SK-N-SH treated with all-trans-retinoic acid at 6 μM for 48 hours (cell line): ENCODE measurements at regions not wholly inside any gene's neighbourhood (a gene's known extent, or its start where the extent isn't known, plus 50 kb on each side); places are given as distances from the start of the nearest gene placed in this dataset.

Source experiments
- CSDC2 ChIP-seq: fragments of 250-450 bp; sonication (Bioruptor Pico); IDR thresholded peaks from 2 replicates; pipeline ENCODE4 v1.5.0; 2020; ENCODE audit warnings: mild to moderate bottlenecking, moderate library complexity
- ISL1 ChIP-seq: fragments of 250-450 bp; sonication (Bioruptor Pico); IDR thresholded peaks from 2 replicates; pipeline ENCODE4 v2.1.2; 2022; ENCODE audit warnings: mild to moderate bottlenecking, moderate library complexity
- OSR1 ChIP-seq: fragments of 250-450 bp; sonication (Bioruptor Pico); IDR thresholded peaks from 2 replicates; pipeline ENCODE4 v1.8.0; 2022; ENCODE audit warnings: moderate library complexity, mild to moderate bottlenecking, inconsistent platforms
- RARB ChIP-seq: fragments of 250-450 bp; sonication (Bioruptor Pico); IDR thresholded peaks from 2 replicates; pipeline ENCODE4 v1.8.0; 2021; ENCODE audit warnings: mild to moderate bottlenecking, moderate library complexity
- ZC3H10 ChIP-seq: fragments of 250-450 bp; sonication (Bioruptor Pico); IDR thresholded peaks from 2 replicates; pipeline ENCODE4 v1.5.1; 2021; ENCODE audit warnings: mild to moderate bottlenecking, moderate library complexity
- ZFP3 ChIP-seq: fragments of 250-450 bp; sonication (Bioruptor Pico); IDR thresholded peaks from 2 replicates; pipeline ENCODE4 v1.5.0; 2020; ENCODE audit warnings: mild to moderate bottlenecking, moderate library complexity
- ZFP30 ChIP-seq: fragments of 450-650 bp; formaldehyde crosslinking; IDR thresholded peaks from 2 replicates; pipeline ENCODE4 v1.5.0; 2022; ENCODE audit warnings: mild to moderate bottlenecking, moderate library complexity
- TF ChIP-seq, protein P1 (sequence below): fragments of 250-450 bp; sonication (Bioruptor Pico); IDR thresholded peaks from 2 replicates; pipeline ENCODE4 v1.5.1; 2020; ENCODE audit warnings: low read depth, mild to moderate bottlenecking, moderate library complexity
- TF ChIP-seq, protein P2 (sequence below): fragments of 250-450 bp; sonication (Bioruptor Pico); IDR thresholded peaks from 2 replicates; pipeline ENCODE4 v1.5.0; 2020; ENCODE audit warnings: mild to moderate bottlenecking, moderate library complexity
- TF ChIP-seq, protein P3 (sequence below): fragments of 250-450 bp; sonication (Bioruptor Pico); IDR thresholded peaks from 2 replicates; pipeline ENCODE4 v1.8.0; 2020; ENCODE audit warnings: mild to moderate bottlenecking, moderate library complexity, borderline replicate concordance

DNA sequence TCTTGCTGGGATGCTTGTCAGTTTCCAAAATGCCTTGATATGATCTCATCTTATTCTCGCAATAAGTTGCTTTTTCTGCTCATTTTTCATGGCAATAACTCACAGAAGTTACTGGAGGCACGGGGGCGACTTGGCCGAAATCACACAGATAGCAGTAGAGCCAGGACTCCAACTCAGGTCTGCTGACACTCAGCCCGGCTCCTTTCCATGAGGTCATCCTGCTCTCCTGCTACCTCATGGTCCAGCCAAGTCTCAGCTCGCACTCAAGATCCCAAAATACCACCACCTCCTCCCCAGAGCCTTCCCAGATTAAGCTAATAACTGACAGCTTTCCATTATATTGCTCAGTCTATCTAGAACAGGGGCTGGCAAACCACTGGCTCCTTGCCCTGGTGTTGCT is 269.5 kb downstream of the MAP2K4 start:
- TF ChIP-seq CSDC2 (CRISPR knock-in tag): no peak
- TF ChIP-seq ISL1 (CRISPR knock-in tag): no peak
- TF ChIP-seq, protein P1, sequence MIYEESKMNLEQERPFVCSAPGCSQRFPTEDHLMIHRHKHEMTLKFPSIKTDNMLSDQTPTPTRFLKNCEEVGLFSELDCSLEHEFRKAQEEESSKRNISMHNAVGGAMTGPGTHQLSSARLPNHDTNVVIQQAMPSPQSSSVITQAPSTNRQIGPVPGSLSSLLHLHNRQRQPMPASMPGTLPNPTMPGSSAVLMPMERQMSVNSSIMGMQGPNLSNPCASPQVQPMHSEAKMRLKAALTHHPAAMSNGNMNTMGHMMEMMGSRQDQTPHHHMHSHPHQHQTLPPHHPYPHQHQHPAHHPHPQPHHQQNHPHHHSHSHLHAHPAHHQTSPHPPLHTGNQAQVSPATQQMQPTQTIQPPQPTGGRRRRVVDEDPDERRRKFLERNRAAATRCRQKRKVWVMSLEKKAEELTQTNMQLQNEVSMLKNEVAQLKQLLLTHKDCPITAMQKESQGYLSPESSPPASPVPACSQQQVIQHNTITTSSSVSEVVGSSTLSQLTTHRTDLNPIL (CRISPR knock-in tag): no peak
- no peak for TF ChIP-seq ZFP3
- no peak for TF ChIP-seq RARB
- TF ChIP-seq, protein P2, sequence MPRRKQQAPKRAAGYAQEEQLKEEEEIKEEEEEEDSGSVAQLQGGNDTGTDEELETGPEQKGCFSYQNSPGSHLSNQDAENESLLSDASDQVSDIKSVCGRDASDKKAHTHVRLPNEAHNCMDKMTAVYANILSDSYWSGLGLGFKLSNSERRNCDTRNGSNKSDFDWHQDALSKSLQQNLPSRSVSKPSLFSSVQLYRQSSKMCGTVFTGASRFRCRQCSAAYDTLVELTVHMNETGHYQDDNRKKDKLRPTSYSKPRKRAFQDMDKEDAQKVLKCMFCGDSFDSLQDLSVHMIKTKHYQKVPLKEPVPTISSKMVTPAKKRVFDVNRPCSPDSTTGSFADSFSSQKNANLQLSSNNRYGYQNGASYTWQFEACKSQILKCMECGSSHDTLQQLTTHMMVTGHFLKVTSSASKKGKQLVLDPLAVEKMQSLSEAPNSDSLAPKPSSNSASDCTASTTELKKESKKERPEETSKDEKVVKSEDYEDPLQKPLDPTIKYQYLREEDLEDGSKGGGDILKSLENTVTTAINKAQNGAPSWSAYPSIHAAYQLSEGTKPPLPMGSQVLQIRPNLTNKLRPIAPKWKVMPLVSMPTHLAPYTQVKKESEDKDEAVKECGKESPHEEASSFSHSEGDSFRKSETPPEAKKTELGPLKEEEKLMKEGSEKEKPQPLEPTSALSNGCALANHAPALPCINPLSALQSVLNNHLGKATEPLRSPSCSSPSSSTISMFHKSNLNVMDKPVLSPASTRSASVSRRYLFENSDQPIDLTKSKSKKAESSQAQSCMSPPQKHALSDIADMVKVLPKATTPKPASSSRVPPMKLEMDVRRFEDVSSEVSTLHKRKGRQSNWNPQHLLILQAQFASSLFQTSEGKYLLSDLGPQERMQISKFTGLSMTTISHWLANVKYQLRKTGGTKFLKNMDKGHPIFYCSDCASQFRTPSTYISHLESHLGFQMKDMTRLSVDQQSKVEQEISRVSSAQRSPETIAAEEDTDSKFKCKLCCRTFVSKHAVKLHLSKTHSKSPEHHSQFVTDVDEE: no peak
- no peak for TF ChIP-seq OSR1 (CRISPR knock-in tag)
- TF ChIP-seq, protein P3, sequence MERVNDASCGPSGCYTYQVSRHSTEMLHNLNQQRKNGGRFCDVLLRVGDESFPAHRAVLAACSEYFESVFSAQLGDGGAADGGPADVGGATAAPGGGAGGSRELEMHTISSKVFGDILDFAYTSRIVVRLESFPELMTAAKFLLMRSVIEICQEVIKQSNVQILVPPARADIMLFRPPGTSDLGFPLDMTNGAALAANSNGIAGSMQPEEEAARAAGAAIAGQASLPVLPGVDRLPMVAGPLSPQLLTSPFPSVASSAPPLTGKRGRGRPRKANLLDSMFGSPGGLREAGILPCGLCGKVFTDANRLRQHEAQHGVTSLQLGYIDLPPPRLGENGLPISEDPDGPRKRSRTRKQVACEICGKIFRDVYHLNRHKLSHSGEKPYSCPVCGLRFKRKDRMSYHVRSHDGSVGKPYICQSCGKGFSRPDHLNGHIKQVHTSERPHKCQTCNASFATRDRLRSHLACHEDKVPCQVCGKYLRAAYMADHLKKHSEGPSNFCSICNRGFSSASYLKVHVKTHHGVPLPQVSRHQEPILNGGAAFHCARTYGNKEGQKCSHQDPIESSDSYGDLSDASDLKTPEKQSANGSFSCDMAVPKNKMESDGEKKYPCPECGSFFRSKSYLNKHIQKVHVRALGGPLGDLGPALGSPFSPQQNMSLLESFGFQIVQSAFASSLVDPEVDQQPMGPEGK (CRISPR knock-in tag): no peak
- no peak for TF ChIP-seq ZFP30
- TF ChIP-seq ZC3H10 (CRISPR knock-in tag): no peak
